ENCODE measurements at regions not wholly inside any gene's neighbourhood (a gene's known extent, or its start where the extent isn't known, plus 50 kb on each side); places are given as distances from the start of the nearest gene placed in this dataset.

DNA sequence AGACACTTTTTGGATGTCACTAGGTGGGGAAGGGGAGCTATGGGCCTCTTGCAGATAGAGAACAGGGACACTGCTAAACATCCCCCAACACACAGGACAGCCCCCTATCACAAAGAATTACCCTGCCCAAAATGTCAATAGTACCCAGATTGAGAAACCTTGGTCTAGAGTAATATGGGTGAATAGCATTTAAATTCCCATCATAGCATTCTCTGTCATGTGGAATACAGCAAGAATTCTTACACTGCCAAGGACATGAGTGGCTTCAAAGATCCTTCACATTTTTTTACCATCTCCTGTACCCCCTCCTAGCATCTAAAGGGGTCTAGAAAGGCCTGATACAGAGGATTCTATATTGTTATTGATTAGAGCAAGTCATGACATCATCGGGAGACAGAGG lies 83.1 kb upstream of the SSTR4 start:
- intact Hi-C loops (cut with micrococcal nuclease) (no loop called here), in situ Hi-C loops (cut with MboI; ENCODE audit: low sequenced_read_pairs) (no loop called here), dilution Hi-C loops (cut with HindIII; ENCODE audit: low sequenced_read_pairs, unreplicated experiment) (no loop called here)
- BruUV-seq (replicated peaks): no TSS peak
- H3K4me2 ChIP-seq (ENCODE audit: low read depth, low read length): no peak overlapping the region
- H3K56ac ChIP-seq (ENCODE audit: extremely low read depth, insufficient read depth, low read length): no peak overlapping the region
- H3K36me3 ChIP-seq (ENCODE audit: control insufficient read depth, insufficient read depth, low read length): no peaks in the 10 kb centered on the region
- DNase-seq (no peak), ATAC-seq (ENCODE audit: low read depth) (no peak)
- no peak overlapping the region for H4K91ac ChIP-seq (ENCODE audit: insufficient read depth, low read depth, low read length)
- no peak overlapping the region for H3K4ac ChIP-seq (ENCODE audit: low read depth, low read length)
- no peak overlapping the region for H3K23ac ChIP-seq (ENCODE audit: low read depth, low read length)
- H4K20me1 ChIP-seq (ENCODE audit: insufficient read depth, low read length): no peaks in the 10 kb centered on the region
- H2BK5ac ChIP-seq (ENCODE audit: low read depth, low read length, poor library complexity, severe bottlenecking): no peak overlapping the region
- H2BK120ac ChIP-seq (ENCODE audit: low read depth, low read length): no peak overlapping the region
- H3K4me3 ChIP-seq (ENCODE audit: insufficient read depth, low read depth, low read length): no peak overlapping the region
- no peak overlapping the region for H2AK5ac ChIP-seq (ENCODE audit: low read depth, low read length)
- H2BK20ac ChIP-seq (ENCODE audit: low read depth, low read length): no peak overlapping the region
- no peak for TF ChIP-seq CEBPB (IDR thresholded peaks at IDR 0.05; ENCODE audit: low read depth, low read length)
- no peak for TF ChIP-seq RCOR1 (IDR thresholded peaks at IDR 0.05; ENCODE audit: insufficient replicate concordance, low read length)
- no peak for TF ChIP-seq RAD21 (IDR thresholded peaks at IDR 0.05; ENCODE audit: low read length)
- no peak for TF ChIP-seq MAFK (IDR thresholded peaks at IDR 0.05; ENCODE audit: low read depth, low read length)
- TF ChIP-seq, protein P1, sequence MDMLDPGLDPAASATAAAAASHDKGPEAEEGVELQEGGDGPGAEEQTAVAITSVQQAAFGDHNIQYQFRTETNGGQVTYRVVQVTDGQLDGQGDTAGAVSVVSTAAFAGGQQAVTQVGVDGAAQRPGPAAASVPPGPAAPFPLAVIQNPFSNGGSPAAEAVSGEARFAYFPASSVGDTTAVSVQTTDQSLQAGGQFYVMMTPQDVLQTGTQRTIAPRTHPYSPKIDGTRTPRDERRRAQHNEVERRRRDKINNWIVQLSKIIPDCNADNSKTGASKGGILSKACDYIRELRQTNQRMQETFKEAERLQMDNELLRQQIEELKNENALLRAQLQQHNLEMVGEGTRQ (IDR thresholded peaks at IDR 0.05; ENCODE audit: low read depth, low read length): no peak
- no peak for TF ChIP-seq FOS (IDR thresholded peaks at IDR 0.05; ENCODE audit: low read depth, low read length)
- TF ChIP-seq SMC3 (IDR thresholded peaks at IDR 0.05; ENCODE audit: low read depth, low read length): no peak
- no peak for TF ChIP-seq POLR2A (IDR thresholded peaks at IDR 0.05; ENCODE audit: low read depth, low read length)
- TF ChIP-seq, protein P2, sequence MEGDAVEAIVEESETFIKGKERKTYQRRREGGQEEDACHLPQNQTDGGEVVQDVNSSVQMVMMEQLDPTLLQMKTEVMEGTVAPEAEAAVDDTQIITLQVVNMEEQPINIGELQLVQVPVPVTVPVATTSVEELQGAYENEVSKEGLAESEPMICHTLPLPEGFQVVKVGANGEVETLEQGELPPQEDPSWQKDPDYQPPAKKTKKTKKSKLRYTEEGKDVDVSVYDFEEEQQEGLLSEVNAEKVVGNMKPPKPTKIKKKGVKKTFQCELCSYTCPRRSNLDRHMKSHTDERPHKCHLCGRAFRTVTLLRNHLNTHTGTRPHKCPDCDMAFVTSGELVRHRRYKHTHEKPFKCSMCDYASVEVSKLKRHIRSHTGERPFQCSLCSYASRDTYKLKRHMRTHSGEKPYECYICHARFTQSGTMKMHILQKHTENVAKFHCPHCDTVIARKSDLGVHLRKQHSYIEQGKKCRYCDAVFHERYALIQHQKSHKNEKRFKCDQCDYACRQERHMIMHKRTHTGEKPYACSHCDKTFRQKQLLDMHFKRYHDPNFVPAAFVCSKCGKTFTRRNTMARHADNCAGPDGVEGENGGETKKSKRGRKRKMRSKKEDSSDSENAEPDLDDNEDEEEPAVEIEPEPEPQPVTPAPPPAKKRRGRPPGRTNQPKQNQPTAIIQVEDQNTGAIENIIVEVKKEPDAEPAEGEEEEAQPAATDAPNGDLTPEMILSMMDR (conservative IDR thresholded peaks at IDR 0.05; ENCODE audit: low read depth, low read length): no peak
- no peak for TF ChIP-seq CHD1 (IDR thresholded peaks at IDR 0.05; ENCODE audit: low read depth, low read length)
- no peak for TF ChIP-seq MAZ (IDR thresholded peaks at IDR 0.05; ENCODE audit: borderline replicate concordance, low read depth, low read length)
- TF ChIP-seq NFE2L2 (IDR thresholded peaks at IDR 0.05; ENCODE audit: low read depth, low read length): no peak
- no peak for TF ChIP-seq BHLHE40 (IDR thresholded peaks at IDR 0.05; ENCODE audit: low read depth, low read length)
- TF ChIP-seq, protein P3, sequence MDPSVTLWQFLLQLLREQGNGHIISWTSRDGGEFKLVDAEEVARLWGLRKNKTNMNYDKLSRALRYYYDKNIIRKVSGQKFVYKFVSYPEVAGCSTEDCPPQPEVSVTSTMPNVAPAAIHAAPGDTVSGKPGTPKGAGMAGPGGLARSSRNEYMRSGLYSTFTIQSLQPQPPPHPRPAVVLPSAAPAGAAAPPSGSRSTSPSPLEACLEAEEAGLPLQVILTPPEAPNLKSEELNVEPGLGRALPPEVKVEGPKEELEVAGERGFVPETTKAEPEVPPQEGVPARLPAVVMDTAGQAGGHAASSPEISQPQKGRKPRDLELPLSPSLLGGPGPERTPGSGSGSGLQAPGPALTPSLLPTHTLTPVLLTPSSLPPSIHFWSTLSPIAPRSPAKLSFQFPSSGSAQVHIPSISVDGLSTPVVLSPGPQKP (IDR thresholded peaks at IDR 0.05; ENCODE audit: borderline replicate concordance, low read depth, low read length): no peak
- TF ChIP-seq MXI1 (IDR thresholded peaks at IDR 0.05; ENCODE audit: borderline replicate concordance, low read depth, low read length): no peak
- H2BK15ac ChIP-seq (ENCODE audit: low read depth, low read length): no peak overlapping the region
- no peaks in the 10 kb centered on the region for H3K79me1 ChIP-seq (ENCODE audit: low read depth in 1 of 2, low read length in 2 of 2)
- ChIA-PET POLR2A (ENCODE audit: unreplicated experiment) (no interaction called here), CTCF (no interaction called here)
- no peak overlapping the region for H3K9ac ChIP-seq (ENCODE audit: low read depth, low read length)
- no peaks in the 10 kb centered on the region for H3K9me1 ChIP-seq (ENCODE audit: insufficient read depth, low read length)
- H3K9me3 ChIP-seq (ENCODE audit: control insufficient read depth, insufficient read depth, low read length): no peaks in the 10 kb centered on the region
- no peak overlapping the region for H4K8ac ChIP-seq (ENCODE audit: low read depth in 2 of 2, low read length in 2 of 2)
- no peak overlapping the region for H4K5ac ChIP-seq (ENCODE audit: low read depth, low read length)
- H2AFZ ChIP-seq (replicated peaks; ENCODE audit: low read length, poor library complexity): no peak overlapping the region
- H3K27ac ChIP-seq (ENCODE audit: insufficient read depth, low read length): no peak overlapping the region
- H3K4me1 ChIP-seq (ENCODE audit: control insufficient read depth, insufficient read depth, low read length): no peaks in the 10 kb centered on the region
- H3K14ac ChIP-seq (replicated peaks; ENCODE audit: low read depth, low read length): no peak overlapping the region
- 0 out of 2 replicates have a peak, but pooled peaks cover 1% of the 10 kb centered on the region for H3K27me3 ChIP-seq (ENCODE audit: control insufficient read depth, insufficient read depth, low read length)
- H2AK9ac ChIP-seq (replicated peaks; ENCODE audit: low read depth, low read length, poor library complexity): no peak overlapping the region
- no CpG with 5 or more reads among the region's 1 CpG for WGBS, 2 experiments (ENCODE audit: extremely low coverage in 2 of 2, insufficient read length in 1 of 2)
- no peak overlapping the region for H3K18ac ChIP-seq (ENCODE audit: low read depth, low read length)
